GM13976 (cell line): ENCODE measurements at regions not wholly inside any gene's neighbourhood (a gene's known extent, or its start where the extent isn't known, plus 50 kb on each side); places are given as distances from the start of the nearest gene placed in this dataset.

Experiments
- DNase-seq: peaks from one replicate; pipeline ENCODE4 v3.0.0; 2012; ENCODE audit warnings: low spot score
- CTCF ChIP-seq: IDR thresholded peaks from 2 replicates; pipeline ENCODE4 v1.5.1; 2012; ENCODE audit warnings: borderline replicate concordance, mild to moderate bottlenecking; ENCODE audit not compliant: insufficient read depth; ENCODE audit errors: extremely low read depth, missing control alignments, control extremely low read depth
- in situ Hi-C: fragments of 300-500 bp; cut with MboI; formaldehyde crosslinking; loops from one replicate; pipeline ENCODE4 v1.12.0; 2022; ENCODE audit warnings: low sequenced_read_pairs, mixed read lengths, inconsistent platforms; ENCODE audit not compliant: unreplicated experiment

- in situ Hi-C loops: no loop called here
Observed at GRCh38 chr2:23204685-23205242, 180.2 kb upstream of the KLHL29 start.

GRCh38 chr2:23206650-23207049 lies 178.3 kb upstream of the KLHL29 start:
- no peak for DNase-seq
- no peak for TF ChIP-seq CTCF
- in situ Hi-C loops: no loop called here

More at GRCh38 chr2:23204685-23205242, 180.2 kb upstream of the KLHL29 start:
- no peak for TF ChIP-seq CTCF
- DNase-seq: no peak

- no peak for DNase-seq
- in situ Hi-C loops: no loop called here
- TF ChIP-seq CTCF: no peak
Observed at GRCh38 chr2:23207871-23208270, 177.1 kb upstream of the KLHL29 start.

- in situ Hi-C loops: no loop called here
- TF ChIP-seq CTCF: no peak
- DNase-seq: no peak
Observed at GRCh38 chr2:23208339-23208738, 176.6 kb upstream of the KLHL29 start.

- no peak for DNase-seq
- TF ChIP-seq CTCF: no peak
- in situ Hi-C loops: no loop called here
Observed at GRCh38 chr2:23209059-23209458, 175.9 kb upstream of the KLHL29 start.

- in situ Hi-C loops: no loop called here
Observed at GRCh38 chr2:23211987-23212583, 172.9 kb upstream of the KLHL29 start.

More at GRCh38 chr2:23211987-23212583, 172.9 kb upstream of the KLHL29 start:
- DNase-seq: no peak
- TF ChIP-seq CTCF: no peak
